Stomach (tissue), 8 donors: ENCODE measurements at regions not wholly inside any gene's neighbourhood (a gene's known extent, or its start where the extent isn't known, plus 50 kb on each side); places are given as distances from the start of the nearest gene placed in this dataset.

ENCODE experiments used
- DNase-seq, 2 donors: peaks; one replicate each; pipeline versions ENCODE4 v3.0.0 to v3.0.0-alpha.2; 2013 to 2019
- H3K27ac ChIP-seq, 5 donors: fragments of 200-600 bp in 4 of 5; sonication (generic) in 4 of 5; one replicate each; pipeline ENCODE4 v1.5.1; 2013 to 2019; ENCODE audit warnings: mild to moderate bottlenecking in 1 of 5, moderate library complexity in 1 of 5
- H3K27me3 ChIP-seq, 3 donors: fragments of 200-600 bp; sonication (generic); one replicate each; pipeline ENCODE4 v1.5.1; 2017 to 2019; ENCODE audit warnings: mixed run types in 1 of 3
- H3K36me3 ChIP-seq, 4 donors: fragments of 200-600 bp; sonication (generic); 1 replicate in 3 of 4; 2 replicates in 1 of 4; pipeline ENCODE4 v1.5.1; 2016 to 2019
- H3K4me1 ChIP-seq, 4 donors: fragments of 200-600 bp; sonication (generic); one replicate each; pipeline ENCODE4 v1.5.1; 2016 to 2019
- H3K4me3 ChIP-seq, 4 donors: fragments of 200-600 bp; sonication (generic) in 3 of 4; one replicate each; pipeline ENCODE4 v1.5.1; 2016 to 2019; ENCODE audit warnings: mild to moderate bottlenecking in 1 of 4
- H3K9me3 ChIP-seq, 4 donors: fragments of 200-600 bp; sonication (generic); one replicate each; pipeline ENCODE4 v1.5.1; 2016 to 2019
- CTCF ChIP-seq, 7 experiments: fragments of 450-650 bp in 4 of 7; fragments of 200-600 bp in 3 of 7; sonication (generic) in 3 of 7; IDR thresholded peaks; one replicate each; pipeline ENCODE4 v1.5.1; 2016 to 2019; ENCODE audit warnings: antibody characterized with exemption in 7 of 7, control low read depth in 2 of 7, mild to moderate bottlenecking in 1 of 7
- EP300 ChIP-seq: sonication (generic); formaldehyde crosslinking; IDR thresholded peaks from one replicate; pipeline ENCODE4 v1.6.1; 2017; ENCODE audit warnings: antibody characterized with exemption
- POLR2A ChIP-seq, 4 donors: fragments of 450-650 bp; IDR thresholded peaks; one replicate each; pipeline ENCODE4 v1.6.1; 2016; ENCODE audit warnings: antibody characterized with exemption in 4 of 4, control low read depth in 2 of 4, mild to moderate bottlenecking in 1 of 4, moderate library complexity in 1 of 4
- POLR2AphosphoS5 ChIP-seq, 3 donors: sonication (generic); formaldehyde crosslinking; IDR thresholded peaks; one replicate each; pipeline ENCODE4 v1.6.1; 2016; ENCODE audit warnings: antibody characterized with exemption in 3 of 3
- WGBS, 5 donors: extraction: QIAGEN DNeasy Blood & Tissue Kit in 3 of 5; methylation state at CpG; one replicate each; pipeline versions ENCODE4 v1.1.5 to v1.1.7; 2013 to 2018; 5-methylcytosine and 5-hydroxymethylcytosine counted together
- intact Hi-C: fragments of 100-400 bp; cut with DNase I; formaldehyde crosslinking; loops from one replicate; pipeline ENCODE4 v1.15.1; 2023; ENCODE audit warnings: low total_unique reads
- donor health status: healthy with polysubstance abuse.
- donor health status: Bipolar disorder and iron deficiency.
- donor health status: healthy.

DNA sequence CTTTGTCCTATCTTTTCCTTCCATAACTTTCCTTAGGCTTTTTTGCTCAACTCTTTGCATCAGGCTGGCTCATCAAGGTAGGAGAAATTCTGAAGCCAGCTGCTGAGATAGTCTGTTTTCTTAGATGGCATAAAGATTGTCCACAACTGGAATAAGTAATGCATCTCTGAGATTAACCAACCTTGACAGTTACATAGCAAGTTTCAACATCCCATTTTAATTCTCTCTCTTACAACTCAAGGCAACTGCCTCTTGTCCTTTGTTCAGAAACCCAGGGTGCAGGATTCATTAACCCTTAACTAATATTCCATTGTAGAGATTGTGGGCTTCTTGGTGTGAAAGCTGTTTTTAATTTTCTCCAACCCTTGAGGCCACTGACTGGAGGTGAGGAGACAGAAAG lies 239.2 kb downstream of the LACC1 start:
- TF ChIP-seq EP300, result no peak
- TF ChIP-seq POLR2AphosphoS5 (IDR thresholded peaks at IDR 0.05), result no peak
- no peak for TF ChIP-seq CTCF (IDR thresholded peaks at IDR 0.05)
- TF ChIP-seq POLR2A (IDR thresholded peaks at IDR 0.05), result no peak
- intact Hi-C loops, result no loop called here
- no peak overlapping the region for H3K4me3 ChIP-seq
- peaks cover 0 to 6% (median 3%) of the 10 kb centered on the region in 4 donors for H3K9me3 ChIP-seq
- H3K27ac ChIP-seq, result peak overlapping the region in 1 of 5 donors; percentile 27
- DNase-seq, result no peak
- peaks cover 5 to 34% (median 15%) of the 10 kb centered on the region in 4 donors for H3K4me1 ChIP-seq
- no peaks in the 10 kb centered on the region for H3K36me3 ChIP-seq
- no peaks in the 10 kb centered on the region for H3K27me3 ChIP-seq

GRCh38 chr13:44120043-44120442 lies 240.3 kb downstream of the LACC1 start:
- intact Hi-C loops, result no loop called here
- H3K27ac ChIP-seq, result peak overlapping the region in 1 of 5 donors; percentile 31
- DNase-seq, result no peak
- 43 to 63% (median 53%) methylated on average over 2 of the region's 2 CpGs for WGBS, 5 donors
- no peaks in the 10 kb centered on the region for H3K27me3 ChIP-seq
- no peak for TF ChIP-seq POLR2A (IDR thresholded peaks at IDR 0.05)
- TF ChIP-seq CTCF (IDR thresholded peaks at IDR 0.05), result no peak
- no peak for TF ChIP-seq POLR2AphosphoS5 (IDR thresholded peaks at IDR 0.05)
- no peak for TF ChIP-seq EP300
- no peaks in the 10 kb centered on the region for H3K36me3 ChIP-seq
- peaks cover 5 to 44% (median 15%) of the 10 kb centered on the region in 4 donors for H3K4me1 ChIP-seq
- no peak overlapping the region for H3K4me3 ChIP-seq
- peaks cover 0 to 6% (median 3%) of the 10 kb centered on the region in 4 donors for H3K9me3 ChIP-seq

DNA sequence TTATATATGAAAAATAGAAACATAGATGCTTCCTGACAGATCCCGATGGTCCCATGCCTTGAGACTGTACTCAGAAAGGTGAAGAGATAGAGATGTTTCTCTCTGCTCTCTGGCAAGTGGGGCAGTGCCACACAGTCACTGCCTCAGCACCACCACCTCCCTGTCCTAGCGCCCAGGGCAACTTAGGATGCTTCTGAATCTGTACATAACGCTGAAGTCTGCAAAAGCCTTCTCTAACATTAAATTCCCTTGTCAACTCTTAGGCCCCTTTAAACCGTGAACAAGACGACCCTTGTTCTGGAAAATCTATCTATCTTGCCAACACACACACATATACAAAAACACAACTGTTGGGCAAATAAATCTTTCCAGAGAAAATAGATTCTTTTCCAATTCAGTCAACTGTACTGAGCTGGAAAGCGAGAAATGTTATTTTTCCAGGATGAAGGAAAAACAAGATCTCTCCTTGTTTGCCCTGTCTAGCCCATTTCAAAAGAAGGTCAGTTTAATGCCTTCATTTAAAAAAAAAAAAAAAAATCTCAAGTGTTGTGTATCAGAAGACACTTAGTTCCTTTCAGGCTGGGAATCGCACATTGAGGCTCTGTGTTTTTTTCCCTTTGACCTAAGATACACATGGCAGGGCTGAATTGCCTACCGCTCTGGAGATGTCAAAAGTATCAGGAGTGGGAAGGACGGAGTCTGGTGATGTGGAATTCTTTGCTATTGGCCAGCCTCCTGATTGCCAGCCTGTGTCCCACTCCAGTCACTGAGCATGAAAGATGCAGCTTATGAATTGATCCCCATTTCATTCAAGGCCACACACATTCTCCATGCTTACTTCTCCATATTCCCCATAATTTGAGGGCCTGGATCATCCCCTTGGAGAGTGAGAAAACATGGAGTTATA lies 241.4 kb downstream of the LACC1 start:
- H3K27ac ChIP-seq, result no peak overlapping the region
- H3K4me1 ChIP-seq, result peaks cover 5 to 47% (median 14%) of the 10 kb centered on the region in 4 donors
- no peaks in the 10 kb centered on the region for H3K27me3 ChIP-seq
- DNase-seq, result no peak
- peaks cover 0 to 6% (median 3%) of the 10 kb centered on the region in 4 donors for H3K9me3 ChIP-seq
- no peak overlapping the region for H3K4me3 ChIP-seq
- WGBS, 5 donors, result 72 to 89% (median 80%) methylated on average over 9 of the region's 9 CpGs
- H3K36me3 ChIP-seq, result no peaks in the 10 kb centered on the region
- no peak for TF ChIP-seq POLR2AphosphoS5 (IDR thresholded peaks at IDR 0.05)
- intact Hi-C loops, result no loop called here

DNA sequence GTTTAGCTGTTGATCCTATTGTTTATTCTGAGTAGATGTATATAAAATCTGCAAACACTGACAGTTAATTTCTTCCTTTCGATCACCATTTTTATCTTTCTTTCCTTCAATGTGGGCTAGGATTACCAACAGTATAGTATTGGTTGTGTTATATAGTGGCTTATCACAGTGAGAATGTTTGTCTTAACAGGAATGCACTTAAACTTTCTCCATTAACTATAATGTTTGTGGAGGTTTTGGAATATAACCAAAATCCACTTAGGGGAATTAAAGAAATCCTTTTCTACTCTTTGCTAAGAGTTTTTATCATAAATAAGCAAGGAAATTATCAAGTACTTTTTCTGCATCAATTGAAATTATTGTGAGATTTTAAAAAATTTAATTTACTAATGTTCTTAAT lies 244.6 kb downstream of the LACC1 start:
- Histone ChIP-seq H3K9me3 (peaks cover 0 to 6% (median 3%) of the 10 kb centered on the region in 4 donors), H3K4me3 (no peak overlapping the region), H3K27me3 (no peaks in the 10 kb centered on the region), H3K36me3 (no peaks in the 10 kb centered on the region), H3K4me1 (peaks cover 0 to 28% (median 0%) of the 10 kb centered on the region in 4 donors), H3K27ac (peak overlapping the region in 2 of 5 donors; percentile 10 to 36)
- intact Hi-C loops, result no loop called here
- no peak for TF ChIP-seq POLR2AphosphoS5 (IDR thresholded peaks at IDR 0.05)
- TF ChIP-seq POLR2A (IDR thresholded peaks at IDR 0.05), result no peak
- 23 to 48% (median 38%) methylated on average over 1 of the region's 1 CpG for WGBS, 5 donors
- DNase-seq, result no peak

DNA sequence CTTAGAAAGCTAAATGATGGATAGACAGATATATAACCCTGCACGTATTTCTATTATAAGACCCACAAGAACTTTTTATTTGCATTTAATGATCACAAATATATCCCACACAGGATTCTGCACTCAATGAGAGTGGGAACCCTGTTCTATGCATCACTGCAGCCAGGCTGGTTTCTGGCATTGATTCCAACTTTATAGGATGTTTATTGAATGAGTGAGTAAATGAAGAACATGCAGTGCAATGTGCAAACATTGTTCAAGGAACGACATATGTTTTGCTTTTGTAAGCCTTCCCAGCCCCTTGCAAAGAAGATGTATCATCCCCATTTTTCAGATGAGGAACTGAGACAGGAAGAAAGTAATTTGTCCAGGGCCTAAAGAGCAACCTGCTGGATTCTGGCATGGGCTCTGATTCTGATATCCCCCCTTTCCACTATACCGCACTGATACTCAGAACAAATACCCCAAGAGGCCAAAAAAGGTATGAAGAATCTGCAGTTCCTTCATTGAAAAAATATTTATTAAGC lies 246.3 kb downstream of the LACC1 start:
- TF ChIP-seq EP300, result no peak
- no peak for TF ChIP-seq POLR2A (IDR thresholded peaks at IDR 0.05)
- no peak for TF ChIP-seq POLR2AphosphoS5 (IDR thresholded peaks at IDR 0.05)
- no peak for TF ChIP-seq CTCF (IDR thresholded peaks at IDR 0.05)
- DNase-seq, result no peak
- peaks cover 0 to 6% (median 3%) of the 10 kb centered on the region in 4 donors for H3K9me3 ChIP-seq
- H3K36me3 ChIP-seq, result no peaks in the 10 kb centered on the region
- H3K27ac ChIP-seq, result no peak overlapping the region
- H3K4me3 ChIP-seq, result no peak overlapping the region
- peaks cover 0 to 20% (median 0%) of the 10 kb centered on the region in 4 donors for H3K4me1 ChIP-seq
- WGBS, 5 donors, result 43 to 61% (median 50%) methylated on average over 3 of the region's 3 CpGs
- intact Hi-C loops, result no loop called here
- H3K27me3 ChIP-seq, result no peaks in the 10 kb centered on the region
